IPS-15b (cell line): ENCODE measurements at regions not wholly inside any gene's neighbourhood (a gene's known extent, or its start where the extent isn't known, plus 50 kb on each side); places are given as distances from the start of the nearest gene placed in this dataset.
"Not testable (repeated sequence)": the region's sequence is repeated elsewhere in the genome, so short reads cannot be mapped to it uniquely, and the experiment has no call there.

Experiments used
- H3K27me3 ChIP-seq: one replicate; pipeline ENCODE4 v1.6.1; 2013; ENCODE audit warnings: low read length; ENCODE audit not compliant: control insufficient read depth, insufficient read depth
- H3K36me3 ChIP-seq: one replicate; pipeline ENCODE4 v1.6.1; 2013; ENCODE audit warnings: low read length; ENCODE audit not compliant: control insufficient read depth, insufficient read depth
- H3K4me1 ChIP-seq: one replicate; pipeline ENCODE4 v1.6.1; 2013; ENCODE audit warnings: mild to moderate bottlenecking, low read length; ENCODE audit not compliant: control insufficient read depth, insufficient read depth
- H3K4me3 ChIP-seq: one replicate; pipeline ENCODE4 v1.5.1; 2013; ENCODE audit warnings: low read depth, low read length
- H3K9ac ChIP-seq: one replicate; pipeline ENCODE4 v1.6.1; 2013; ENCODE audit warnings: low read depth, mild to moderate bottlenecking, low read length
- H3K9me3 ChIP-seq: one replicate; pipeline ENCODE4 v1.6.1; 2013; ENCODE audit warnings: mild to moderate bottlenecking, low read length; ENCODE audit not compliant: control insufficient read depth, insufficient read depth

DNA sequence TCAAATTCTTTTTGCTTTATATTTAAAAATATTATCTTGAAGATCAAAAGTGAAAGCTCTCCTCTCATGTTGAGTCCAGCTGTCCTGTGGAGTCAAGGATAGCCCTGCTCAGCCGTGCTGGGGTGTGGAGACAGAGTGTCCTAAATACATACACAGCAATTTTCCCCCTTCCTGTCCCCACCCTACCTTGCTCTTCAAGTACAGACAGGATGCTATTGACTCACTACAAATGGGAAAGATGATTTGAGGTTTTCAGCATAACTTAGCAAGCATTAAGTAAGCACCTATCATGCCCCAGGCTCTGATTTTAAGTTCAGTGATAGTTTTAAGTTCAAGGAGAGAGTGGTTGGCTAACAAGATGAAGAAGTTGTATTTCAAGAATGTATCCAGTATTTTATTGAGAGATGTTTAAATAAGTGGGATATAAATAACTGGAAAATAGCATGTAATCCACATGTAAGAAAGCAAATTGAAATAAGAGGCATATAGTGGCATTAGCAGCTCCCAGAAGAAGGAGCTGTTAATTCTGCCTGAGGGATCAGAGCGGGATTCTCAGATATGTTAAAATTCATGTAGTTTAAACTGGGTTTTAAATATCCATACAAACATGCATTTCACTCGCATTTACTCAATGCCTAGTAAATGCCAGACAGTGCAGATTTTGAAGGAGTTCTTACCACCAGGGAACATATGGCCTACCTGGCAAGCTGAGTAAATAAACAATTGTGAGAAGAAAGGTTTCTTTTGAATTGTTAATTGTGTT is 183.5 kb upstream of the ANKFN1 start:
- no peaks in the 10 kb centered on the region for H3K36me3 ChIP-seq
- no peak overlapping the region for H3K4me3 ChIP-seq
- H3K27me3 ChIP-seq = no peaks in the 10 kb centered on the region
- no peak overlapping the region for H3K9ac ChIP-seq
- H3K4me1 ChIP-seq = peaks cover 7% of the 10 kb centered on the region
- no peaks in the 10 kb centered on the region for H3K9me3 ChIP-seq

DNA sequence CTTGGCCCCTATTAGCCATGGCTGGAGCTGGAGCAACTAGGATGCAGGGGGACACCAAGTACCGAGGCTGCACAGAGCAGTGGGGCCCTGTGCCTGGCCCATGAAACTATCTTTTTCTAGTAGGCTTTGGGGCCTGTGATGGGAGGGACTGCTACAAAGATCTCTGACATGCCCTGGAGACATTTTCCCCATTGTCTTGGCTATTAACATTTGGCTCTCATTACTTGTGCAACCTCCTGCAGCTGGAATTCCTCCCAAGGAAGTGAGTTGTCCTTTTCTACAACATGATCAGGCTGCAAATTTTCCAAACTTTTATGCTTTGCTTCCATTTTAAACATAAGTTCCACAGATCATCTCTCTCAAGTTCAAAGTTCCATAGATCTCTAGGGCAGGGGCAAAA is 174.7 kb upstream of the ANKFN1 start:
- H3K27me3 ChIP-seq = no peaks in the 10 kb centered on the region
- no peak overlapping the region for H3K9ac ChIP-seq
- H3K36me3 ChIP-seq = no peaks in the 10 kb centered on the region
- no peaks in the 10 kb centered on the region for H3K9me3 ChIP-seq
- no peak overlapping the region for H3K4me3 ChIP-seq
- no peaks in the 10 kb centered on the region for H3K4me1 ChIP-seq

DNA sequence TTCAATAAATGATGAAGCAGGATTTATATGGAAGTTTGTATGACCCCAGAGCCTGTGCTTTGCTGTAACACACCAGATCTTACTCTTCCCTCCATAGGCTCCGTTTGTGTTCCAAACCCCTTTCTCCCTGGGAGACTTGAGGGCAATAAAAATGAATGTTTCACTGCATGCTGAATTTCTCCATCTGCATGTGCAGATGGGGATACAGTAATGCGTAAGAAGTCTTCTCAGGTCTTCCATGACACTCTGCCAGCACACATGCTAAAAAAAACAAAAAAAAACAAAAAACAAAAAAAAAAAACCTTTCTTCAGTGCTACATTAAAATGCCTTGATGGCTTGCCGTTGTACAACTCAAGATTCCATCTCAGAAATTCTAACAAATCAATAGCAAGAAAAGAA is 170.2 kb upstream of the ANKFN1 start:
- Histone ChIP-seq H3K9ac (no peak overlapping the region), H3K4me1 (no peaks in the 10 kb centered on the region), H3K4me3 (no peak overlapping the region), H3K9me3 (no peaks in the 10 kb centered on the region), H3K36me3 (no peaks in the 10 kb centered on the region), H3K27me3 (no peaks in the 10 kb centered on the region)

DNA sequence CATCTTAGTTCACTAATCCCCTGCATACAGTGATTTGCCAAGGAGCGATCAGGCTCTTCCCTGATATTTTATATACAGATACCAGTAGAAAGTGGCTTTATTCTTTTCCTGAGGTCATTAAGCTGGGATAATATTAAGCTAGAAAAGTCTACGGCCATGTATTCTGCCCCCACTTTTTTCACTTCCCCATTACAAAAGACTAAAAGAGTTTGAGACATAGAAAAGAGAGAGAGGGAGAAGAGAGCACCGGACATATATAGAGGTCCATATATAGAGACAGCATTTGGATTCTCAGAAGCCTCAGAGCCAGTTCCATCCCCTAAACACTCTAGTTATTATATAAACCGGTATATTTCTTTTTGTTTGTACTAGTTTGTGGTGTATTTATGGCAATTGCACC is 166.5 kb upstream of the ANKFN1 start:
- Histone ChIP-seq H3K9me3 (no peaks in the 10 kb centered on the region), H3K4me1 (no peaks in the 10 kb centered on the region), H3K27me3 (no peaks in the 10 kb centered on the region), H3K9ac (no peak overlapping the region), H3K4me3 (no peak overlapping the region), H3K36me3 (no peaks in the 10 kb centered on the region)

DNA sequence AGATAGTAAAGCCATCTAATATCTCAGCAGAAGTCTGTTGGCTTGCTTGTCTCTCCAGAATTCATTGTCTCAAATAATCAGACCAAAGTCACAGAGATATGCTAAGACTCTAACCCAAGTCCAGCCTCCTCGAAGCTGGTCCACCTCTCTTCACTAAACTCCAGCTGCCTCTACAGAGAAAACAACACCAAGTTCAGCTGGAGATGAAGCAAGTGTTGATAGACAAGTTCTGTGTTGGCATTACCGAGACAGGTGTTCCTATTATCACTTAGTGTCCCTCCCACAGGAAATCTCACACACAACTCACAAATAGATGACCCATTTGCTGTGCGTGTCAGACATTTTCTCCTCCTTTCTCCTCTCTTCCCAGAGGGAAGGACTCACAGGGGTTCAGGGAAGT is 164.4 kb upstream of the ANKFN1 start:
- no peak overlapping the region for H3K9ac ChIP-seq
- no peaks in the 10 kb centered on the region for H3K4me1 ChIP-seq
- H3K4me3 ChIP-seq = no peak overlapping the region
- H3K36me3 ChIP-seq = no peaks in the 10 kb centered on the region
- no peaks in the 10 kb centered on the region for H3K27me3 ChIP-seq
- H3K9me3 ChIP-seq = no peaks in the 10 kb centered on the region

DNA sequence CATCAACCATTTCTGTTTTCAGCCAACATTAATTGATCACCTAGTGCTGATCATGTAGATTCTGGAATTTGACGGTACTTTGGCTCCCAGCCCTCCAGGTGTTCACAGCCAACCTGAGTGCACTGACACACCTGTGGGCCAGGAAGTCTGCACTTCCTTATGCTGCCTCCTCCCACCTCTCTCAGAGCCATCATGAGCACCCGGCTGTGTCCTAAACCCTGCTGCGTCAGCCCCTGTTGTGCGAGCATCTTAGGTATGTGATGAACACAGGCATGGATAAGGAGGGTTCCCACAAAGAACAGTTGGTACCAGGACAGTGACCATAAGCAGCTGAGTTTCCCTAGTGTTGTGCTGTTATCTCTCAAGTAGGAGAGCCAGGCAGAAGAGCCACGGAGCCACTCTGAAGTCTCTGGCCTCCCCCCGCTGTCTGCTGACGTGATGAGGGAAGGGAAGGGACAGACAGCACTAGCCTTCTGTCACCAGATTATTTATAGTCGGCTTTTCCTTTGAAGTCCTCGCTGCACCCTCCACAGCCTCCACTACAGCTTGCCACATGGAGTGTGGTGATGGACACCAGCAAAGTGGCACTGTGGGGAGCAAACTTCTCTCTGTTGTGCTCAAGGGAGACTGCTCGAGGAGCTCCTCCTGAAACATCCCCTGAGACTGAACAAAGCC is 162.8 kb upstream of the ANKFN1 start:
- H3K27me3 ChIP-seq = no peaks in the 10 kb centered on the region
- H3K4me1 ChIP-seq = no peaks in the 10 kb centered on the region

DNA sequence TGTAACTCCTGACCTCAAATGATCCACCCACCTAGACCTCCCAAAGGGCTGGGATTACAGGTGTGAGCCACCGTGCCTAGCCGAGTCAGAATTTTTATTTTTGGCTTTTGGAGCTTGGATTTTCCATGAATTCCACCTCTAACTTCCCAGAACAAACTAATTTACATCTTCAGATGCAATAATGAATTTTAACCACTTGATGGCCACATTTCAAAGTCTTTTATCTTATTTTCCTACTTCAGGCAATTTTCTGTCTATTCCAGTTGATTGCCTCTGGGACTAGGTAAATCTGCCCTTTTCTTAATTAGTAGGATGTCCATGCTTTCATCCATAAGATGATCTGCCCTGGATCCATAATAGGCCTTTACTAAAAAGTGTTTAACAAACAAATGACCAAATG is 156.4 kb upstream of the ANKFN1 start:
- H3K4me3 ChIP-seq = no peak overlapping the region
- no peaks in the 10 kb centered on the region for H3K36me3 ChIP-seq
- no peaks in the 10 kb centered on the region for H3K27me3 ChIP-seq
- H3K9me3 ChIP-seq = no peaks in the 10 kb centered on the region
- no peak overlapping the region for H3K9ac ChIP-seq
- H3K4me1 ChIP-seq = no peaks in the 10 kb centered on the region

More for the DNA sequence above, 162.8 kb upstream of the ANKFN1 start:
- Histone ChIP-seq H3K9me3 (no peaks in the 10 kb centered on the region), H3K36me3 (no peaks in the 10 kb centered on the region), H3K9ac (no peak overlapping the region), H3K4me3 (no peak overlapping the region)

DNA sequence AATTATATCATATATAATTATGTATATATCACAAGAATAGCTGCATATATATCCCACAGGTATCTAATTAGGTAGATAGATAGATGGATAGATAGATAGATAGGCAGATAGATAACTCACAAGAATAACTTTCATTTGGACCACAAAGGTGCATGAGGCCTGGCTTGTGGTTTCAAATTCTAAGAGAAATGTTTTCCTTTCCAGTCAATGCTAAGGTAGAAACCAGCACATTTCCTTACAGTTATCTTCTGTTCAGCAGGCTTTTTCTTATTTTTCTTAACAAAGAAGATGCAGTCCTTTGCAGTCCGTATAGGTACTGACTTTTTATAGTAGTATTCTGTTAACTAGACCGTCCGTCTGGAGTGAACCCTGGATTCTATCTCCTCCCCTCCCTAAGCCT is 152.9 kb upstream of the ANKFN1 start:
- Histone ChIP-seq H3K9me3 (no peaks in the 10 kb centered on the region), H3K4me3 (no peak overlapping the region), H3K9ac (no peak overlapping the region), H3K4me1 (no peaks in the 10 kb centered on the region), H3K36me3 (no peaks in the 10 kb centered on the region), H3K27me3 (no peaks in the 10 kb centered on the region)

DNA sequence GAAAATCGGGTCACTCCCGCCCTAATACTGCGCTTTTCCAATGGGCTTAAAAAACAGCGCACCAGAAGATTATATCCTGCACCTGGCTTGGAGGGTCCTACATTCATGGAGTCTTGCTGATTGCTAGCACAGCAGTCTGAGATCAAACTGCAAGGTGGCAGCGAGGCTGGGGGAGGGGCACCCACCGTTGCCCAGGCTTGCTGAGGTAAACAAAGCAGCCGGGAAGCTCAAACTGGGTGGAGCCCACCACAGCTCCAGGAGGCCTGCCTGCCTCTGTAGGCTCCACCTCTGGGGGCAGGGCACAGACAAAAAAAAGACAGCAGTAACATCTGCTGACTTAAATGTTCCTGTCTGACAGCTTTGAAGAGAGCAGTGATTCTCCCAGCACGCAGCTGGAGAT is 150.6 kb upstream of the ANKFN1 start:
- H3K9me3 ChIP-seq, H3K36me3 ChIP-seq, H3K4me3 ChIP-seq, H3K9ac ChIP-seq, H3K4me1 ChIP-seq, H3K27me3 ChIP-seq: not testable (repeated sequence)

DNA sequence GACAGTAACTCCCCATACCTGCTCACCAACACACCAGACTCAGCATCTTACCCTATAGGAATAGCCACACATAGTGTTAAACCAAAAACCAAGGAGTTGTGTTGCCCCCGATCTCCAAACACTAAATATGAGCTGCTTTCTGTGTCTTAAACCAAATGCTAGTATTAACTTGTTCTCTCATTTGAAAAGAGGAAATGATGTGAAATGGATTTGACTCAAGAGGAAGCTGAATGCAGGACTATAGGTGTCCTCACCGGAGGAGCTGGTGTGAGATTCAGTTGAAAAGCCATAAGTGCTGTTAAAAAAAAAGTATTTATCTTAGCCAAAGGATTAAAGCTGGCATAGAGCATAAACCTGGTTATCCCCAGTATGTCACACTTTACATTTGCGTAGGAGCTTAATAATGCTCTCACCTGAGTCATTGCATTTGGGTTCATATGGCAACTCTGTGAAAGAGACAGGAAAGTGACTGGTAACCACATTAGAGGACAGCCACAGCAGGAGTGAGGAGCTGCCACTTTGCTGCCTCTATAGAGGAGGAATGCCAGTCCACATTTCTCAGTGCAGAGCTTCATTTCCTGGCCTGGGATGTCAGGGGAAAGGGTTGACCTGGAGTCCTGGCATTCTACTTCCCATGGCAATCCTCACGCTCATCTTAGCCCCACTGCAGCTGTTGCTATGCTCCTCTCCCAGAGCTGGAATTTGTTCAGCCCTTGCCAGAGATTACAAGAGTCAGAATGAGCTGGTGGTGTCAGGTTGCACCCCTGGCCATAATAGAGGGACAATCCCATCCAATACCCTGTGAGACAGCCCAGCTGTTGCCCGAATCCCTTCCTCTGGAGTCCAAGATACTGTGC is 143.3 kb upstream of the ANKFN1 start:
- Histone ChIP-seq H3K9ac (no peak overlapping the region), H3K36me3 (no peaks in the 10 kb centered on the region), H3K4me1 (no peaks in the 10 kb centered on the region), H3K4me3 (no peak overlapping the region), H3K9me3 (no peaks in the 10 kb centered on the region), H3K27me3 (no peaks in the 10 kb centered on the region)

DNA sequence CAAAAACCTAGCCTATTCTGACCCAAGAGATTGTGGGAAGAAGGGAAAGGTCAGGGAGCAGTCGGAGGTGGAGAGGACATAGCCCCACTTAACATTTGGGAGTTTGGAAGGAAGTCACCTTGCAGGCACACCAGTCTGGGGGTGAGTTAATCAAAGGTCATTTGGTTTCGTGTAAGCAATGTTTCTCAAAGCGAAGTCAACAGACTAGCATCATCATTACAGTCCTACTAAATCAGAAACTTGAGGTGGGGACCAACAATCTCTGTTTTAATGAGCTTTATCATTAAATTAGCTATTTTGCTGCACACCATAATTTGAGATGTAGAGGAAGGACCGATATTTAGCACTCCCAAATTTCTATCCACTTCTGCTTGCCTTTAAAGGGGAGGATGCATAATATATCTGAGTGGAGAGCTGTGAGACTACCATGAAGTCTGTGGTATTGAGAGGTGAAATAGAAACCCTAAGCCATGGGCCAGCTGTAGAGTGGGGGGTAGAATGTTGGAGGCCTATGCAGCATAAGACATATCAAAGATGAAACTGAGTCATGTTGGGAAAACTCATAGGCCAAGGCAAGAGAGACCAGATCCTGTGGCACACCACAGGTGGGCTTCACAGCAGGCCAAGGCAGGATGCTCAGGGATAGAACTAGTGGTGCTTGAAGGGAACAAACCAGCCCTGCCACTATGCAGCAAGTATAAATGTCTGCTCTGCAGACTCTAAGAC is 141.7 kb upstream of the ANKFN1 start:
- H3K4me3 ChIP-seq = no peak overlapping the region
- no peaks in the 10 kb centered on the region for H3K27me3 ChIP-seq
- H3K36me3 ChIP-seq = no peaks in the 10 kb centered on the region
- H3K4me1 ChIP-seq = no peaks in the 10 kb centered on the region
- H3K9ac ChIP-seq = no peak overlapping the region
- no peaks in the 10 kb centered on the region for H3K9me3 ChIP-seq
